GM23338 (cell line): ENCODE measurements at regions not wholly inside any gene's neighbourhood (a gene's known extent, or its start where the extent isn't known, plus 50 kb on each side); places are given as distances from the start of the nearest gene placed in this dataset.

ENCODE experiments used
- ATAC-seq: fragments of 200-7000 bp; cut with Tn5 transposase; 3 replicates; pipeline ENCODE4 v1.9.1; 2020
- DNase-seq: peaks from one replicate; pipeline ENCODE4 v3.0.0-alpha.2; 2015; ENCODE audit warnings: low spot score
- H2AFZ ChIP-seq: fragments of 200-600 bp; sonication (generic); 2 replicates; pipeline ENCODE4 v1.8.0; 2016; ENCODE audit warnings: antibody characterized with exemption, mild to moderate bottlenecking, moderate library complexity
- H3F3A ChIP-seq: fragments of 200-600 bp; sonication (generic); replicated peaks from 2 replicates; pipeline ENCODE4 v1.8.0; 2017; ENCODE audit warnings: antibody characterized with exemption, mixed run types, low read depth
- H3K27ac ChIP-seq: fragments of 200-600 bp; sonication (generic); 2 replicates; pipeline ENCODE4 v1.6.1; 2016; ENCODE audit warnings: low read depth
- H3K27me3 ChIP-seq: fragments of 200-600 bp; sonication (generic); 2 replicates; pipeline ENCODE4 v1.8.0; 2016; ENCODE audit warnings: mild to moderate bottlenecking, mixed run types, moderate library complexity; ENCODE audit not compliant: insufficient read depth
- H3K36me3 ChIP-seq: fragments of 200-600 bp; sonication (generic); 2 replicates; pipeline ENCODE4 v1.8.0; 2016; ENCODE audit warnings: mild to moderate bottlenecking; ENCODE audit not compliant: insufficient read depth
- H3K4me1 ChIP-seq: fragments of 200-600 bp; sonication (generic); 2 replicates; pipeline ENCODE4 v1.8.0; 2016; ENCODE audit warnings: mild to moderate bottlenecking, moderate library complexity; ENCODE audit not compliant: insufficient read depth
- H3K4me2 ChIP-seq: fragments of 200-600 bp; sonication (generic); 2 replicates; pipeline ENCODE4 v1.7.1; 2017; ENCODE audit warnings: mixed run types
- H3K4me3 ChIP-seq: fragments of 200-600 bp; sonication (generic); 2 replicates; pipeline ENCODE4 v1.6.1; 2016; ENCODE audit warnings: mixed run types
- H3K79me2 ChIP-seq: fragments of 200-600 bp; sonication (generic); replicated peaks from 2 replicates; pipeline ENCODE4 v1.8.0; 2017; ENCODE audit warnings: mild to moderate bottlenecking; ENCODE audit not compliant: insufficient read depth
- H3K9me2 ChIP-seq: fragments of 200-600 bp; sonication (generic); 2 replicates; pipeline ENCODE4 v1.8.0; 2017; ENCODE audit not compliant: insufficient read depth
- H4K20me1 ChIP-seq: fragments of 200-600 bp; sonication (generic); replicated peaks from 2 replicates; pipeline ENCODE4 v1.8.0; 2017; ENCODE audit warnings: mild to moderate bottlenecking; ENCODE audit not compliant: insufficient read depth
- H3K27ac Mint-ChIP-seq: 2 replicates; pipeline ENCODE4 v1.8.0; 2020; ENCODE audit warnings: inconsistent platforms, mild to moderate bottlenecking, moderate library complexity, mixed read lengths
- H3K27me3 Mint-ChIP-seq: 3 replicates; pipeline ENCODE4 v1.8.0; 2022; ENCODE audit warnings: low read depth, mild to moderate bottlenecking, moderate library complexity, mixed read lengths, inconsistent platforms; ENCODE audit not compliant: insufficient read depth, poor library complexity
- H3K36me3 Mint-ChIP-seq: 3 replicates; pipeline ENCODE4 v1.8.0; 2021; ENCODE audit warnings: low read depth, mild to moderate bottlenecking, inconsistent platforms, moderate library complexity, mixed read lengths
- H3K4me1 Mint-ChIP-seq: 3 replicates; pipeline ENCODE4 v1.8.0; 2020; ENCODE audit warnings: mild to moderate bottlenecking, inconsistent platforms, mixed read lengths
- H3K4me3 Mint-ChIP-seq: 3 replicates; pipeline ENCODE4 v1.8.0; 2021; ENCODE audit warnings: moderate library complexity, mild to moderate bottlenecking, inconsistent platforms, mixed read lengths
- H3K9me3 Mint-ChIP-seq: 3 replicates; pipeline ENCODE4 v1.8.0; 2020; ENCODE audit warnings: moderate library complexity, mild to moderate bottlenecking, inconsistent platforms, mixed read lengths
- CREB1 ChIP-seq: fragments of 250-450 bp; sonication (Bioruptor Pico); IDR thresholded peaks from 2 replicates; pipeline ENCODE4 v1.5.0; 2020; ENCODE audit warnings: low read depth, mild to moderate bottlenecking, moderate library complexity
- CTCF ChIP-seq, 2 experiments: fragments of 200-600 bp in 1 of 2; sonication (generic) in 1 of 2; conservative IDR thresholded peaks; 2 replicates each; pipeline versions ENCODE4 v1.5.1 to v1.6.1; 2016 to 2017; ENCODE audit warnings: antibody characterized with exemption in 2 of 2, low read depth in 2 of 2, mild to moderate bottlenecking in 2 of 2, moderate library complexity in 1 of 2
- ETS1 ChIP-seq: IDR thresholded peaks from 2 replicates; pipeline ENCODE4 v1.6.1; 2016; ENCODE audit warnings: antibody characterized with exemption
- EZH2 ChIP-seq: fragments of 200-600 bp; sonication (generic); IDR thresholded peaks from one replicate; pipeline ENCODE4 v1.8.0; 2017; ENCODE audit warnings: antibody characterized with exemption, mild to moderate bottlenecking, low read depth; ENCODE audit not compliant: unreplicated experiment
- EZH2phosphoT487 ChIP-seq: fragments of 200-600 bp; sonication (generic); IDR thresholded peaks from one replicate; pipeline ENCODE4 v1.8.1; 2018; ENCODE audit warnings: antibody characterized with exemption; ENCODE audit not compliant: unreplicated experiment
- NANOG ChIP-seq: IDR thresholded peaks from 2 replicates; pipeline ENCODE4 v1.6.1; 2016; ENCODE audit warnings: antibody characterized with exemption, borderline replicate concordance
- POLR2AphosphoS5 ChIP-seq: IDR thresholded peaks from 2 replicates; pipeline ENCODE4 v1.6.1; 2016; ENCODE audit warnings: antibody characterized with exemption, low read depth
- STAT1 ChIP-seq: IDR thresholded peaks from one replicate; pipeline ENCODE4 v1.6.1; 2016; ENCODE audit warnings: antibody characterized with exemption; ENCODE audit not compliant: unreplicated experiment
- ZNF114 ChIP-seq: fragments of 250-450 bp; sonication (Bioruptor Pico); IDR thresholded peaks from 2 replicates; pipeline ENCODE4 v1.5.0; 2020; ENCODE audit warnings: mild to moderate bottlenecking, moderate library complexity
- ZNF331 ChIP-seq: fragments of 250-450 bp; sonication (Bioruptor Pico); IDR thresholded peaks from 2 replicates; pipeline ENCODE4 v1.5.0; 2020; ENCODE audit warnings: low read depth, mild to moderate bottlenecking, moderate library complexity
- ZNF462 ChIP-seq: fragments of 250-450 bp; sonication (Bioruptor Pico); IDR thresholded peaks from 2 replicates; pipeline ENCODE4 v1.5.0; 2020; ENCODE audit warnings: mild to moderate bottlenecking, moderate library complexity

- TF ChIP-seq ETS1 (no peak), EZH2phosphoT487 (no peak), ZNF331 (CRISPR knock-in tag) (no peak), CTCF (conservative IDR thresholded peaks at IDR 0.05; ENCODE audit: low read depth in 2 of 2) (no peak), NANOG (no peak), ZNF114 (no peak), POLR2AphosphoS5 (no peak), CREB1 (CRISPR knock-in tag) (no peak), EZH2 (no peak)
Observed at GRCh38 chr13:106887686-106888085, 319.7 kb upstream of the ARGLU1 start (continued).

GRCh38 chr13:106883976-106884375, 316.0 kb upstream of the ARGLU1 start:
- DNase-seq (no peak), ATAC-seq (no peak)
- Histone ChIP-seq H3K36me3 (peaks cover 8% of the 10 kb centered on the region), H3K4me2 (no peak overlapping the region), H3K4me3 (no peak overlapping the region), H3K27me3 (no peaks in the 10 kb centered on the region), H3F3A (no peaks in the 10 kb centered on the region), H2AFZ (no peak overlapping the region), H3K79me2 (no peaks in the 10 kb centered on the region), H3K27ac (no peak overlapping the region), H3K9me2 (peaks cover 10% of the 10 kb centered on the region; the same call in 1 of the 2 replicates), H3K4me1 (peaks cover 17% of the 10 kb centered on the region), H4K20me1 (no peaks in the 10 kb centered on the region)
- Mint-ChIP-seq H3K4me1 (peaks cover 22% of the 10 kb centered on the region), H3K4me3 (no peak overlapping the region), H3K27ac (no peak overlapping the region), H3K9me3 (peaks cover 22% of the 10 kb centered on the region), H3K27me3 (peaks cover 4% of the 10 kb centered on the region), H3K36me3 (peaks cover 14% of the 10 kb centered on the region; the same call in 2 of the 3 replicates)
- TF ChIP-seq STAT1 (no peak), CREB1 (CRISPR knock-in tag) (no peak), CTCF (conservative IDR thresholded peaks at IDR 0.05; ENCODE audit: low read depth in 2 of 2) (no peak), ZNF462 (CRISPR knock-in tag) (no peak), EZH2 (no peak)
